Adrenal gland (tissue), 5 donors: ENCODE measurements at regions not wholly inside any gene's neighbourhood (a gene's known extent, or its start where the extent isn't known, plus 50 kb on each side); places are given as distances from the start of the nearest gene placed in this dataset.

Experiments
- CTCF ChIP-seq, 6 experiments: fragments of 450-650 bp in 4 of 6; fragments of 200-600 bp in 2 of 6; sonication (generic) in 1 of 6; IDR thresholded peaks; 1 replicate in 5 of 6; 2 replicates in 1 of 6; pipeline versions ENCODE4 v1.5.1 to v1.8.0; 2016 to 2021; ENCODE audit warnings: antibody characterized with exemption in 6 of 6, mild to moderate bottlenecking in 2 of 6, moderate library complexity in 1 of 6
- POLR2A ChIP-seq, 2 donors: fragments of 450-650 bp; IDR thresholded peaks; one replicate each; pipeline ENCODE4 v1.6.1; 2017; ENCODE audit warnings: antibody characterized with exemption in 2 of 2, mild to moderate bottlenecking in 2 of 2, moderate library complexity in 1 of 2
- donor health status: DM: no; HTN: no; CAD: no.

DNA sequence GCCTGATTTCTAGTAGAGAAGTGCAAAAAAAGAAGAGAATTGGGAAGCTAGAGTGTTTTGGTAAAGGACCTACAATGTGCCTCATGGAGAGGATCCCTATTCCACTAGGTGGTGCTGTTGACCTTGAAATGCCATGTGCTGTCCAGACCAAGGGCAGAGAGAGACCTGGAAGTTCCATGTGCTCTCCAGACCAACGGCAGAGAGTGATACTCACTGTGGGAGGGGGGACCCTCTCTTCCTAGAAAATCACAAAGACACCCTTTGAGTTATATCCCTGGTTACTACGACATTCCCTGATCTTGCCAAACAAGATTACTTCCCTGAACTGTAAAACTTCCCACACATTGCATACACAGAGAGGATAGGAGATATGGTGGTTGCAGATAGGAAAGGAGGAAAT lies 212.7 kb upstream of the ZNF804B start:
- TF ChIP-seq CTCF (IDR thresholded peaks at IDR 0.05) (peak in 4 of 6 experiments; percentile 11 to 30 (median 26)), POLR2A (IDR thresholded peaks at IDR 0.05) (no peak)
